ENCODE measurements at regions not wholly inside any gene's neighbourhood (a gene's known extent, or its start where the extent isn't known, plus 50 kb on each side); places are given as distances from the start of the nearest gene placed in this dataset.

DNA sequence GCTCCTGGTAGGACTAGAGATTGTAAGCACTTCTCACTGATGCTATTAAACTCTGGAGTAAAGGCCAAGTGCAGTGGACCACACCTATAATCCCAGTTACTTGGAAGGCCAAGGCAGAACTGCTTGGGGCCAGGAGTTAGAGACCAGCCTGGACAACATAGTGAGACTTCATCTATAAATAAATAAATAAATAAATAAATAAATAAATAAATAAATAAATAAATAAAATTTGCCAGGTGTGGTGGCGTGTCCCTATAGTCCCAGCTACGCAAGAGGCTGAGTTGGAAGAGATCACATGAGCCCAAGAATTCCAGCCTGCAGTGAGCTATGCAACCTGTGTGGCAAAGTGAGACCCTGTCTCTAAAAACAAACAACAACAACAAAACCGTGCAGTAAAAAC lies 1475.7 kb downstream of the REEP3 start:
- ATAC-seq (no peak), DNase-seq (no peak)
- H3K27ac ChIP-seq, result no peak overlapping the region
- intact Hi-C loops (cut with DNase I), result no loop called here
- no peaks in the 10 kb centered on the region for H3K9me3 ChIP-seq
- 86 to 95% methylated on average over 3 of the region's 3 CpGs for WGBS, 2 donors
- no peaks in the 10 kb centered on the region for H3K27me3 ChIP-seq
- H3K4me1 ChIP-seq, result no peaks in the 10 kb centered on the region
- no peak overlapping the region for H3K4me3 ChIP-seq
- TF ChIP-seq, protein P1, sequence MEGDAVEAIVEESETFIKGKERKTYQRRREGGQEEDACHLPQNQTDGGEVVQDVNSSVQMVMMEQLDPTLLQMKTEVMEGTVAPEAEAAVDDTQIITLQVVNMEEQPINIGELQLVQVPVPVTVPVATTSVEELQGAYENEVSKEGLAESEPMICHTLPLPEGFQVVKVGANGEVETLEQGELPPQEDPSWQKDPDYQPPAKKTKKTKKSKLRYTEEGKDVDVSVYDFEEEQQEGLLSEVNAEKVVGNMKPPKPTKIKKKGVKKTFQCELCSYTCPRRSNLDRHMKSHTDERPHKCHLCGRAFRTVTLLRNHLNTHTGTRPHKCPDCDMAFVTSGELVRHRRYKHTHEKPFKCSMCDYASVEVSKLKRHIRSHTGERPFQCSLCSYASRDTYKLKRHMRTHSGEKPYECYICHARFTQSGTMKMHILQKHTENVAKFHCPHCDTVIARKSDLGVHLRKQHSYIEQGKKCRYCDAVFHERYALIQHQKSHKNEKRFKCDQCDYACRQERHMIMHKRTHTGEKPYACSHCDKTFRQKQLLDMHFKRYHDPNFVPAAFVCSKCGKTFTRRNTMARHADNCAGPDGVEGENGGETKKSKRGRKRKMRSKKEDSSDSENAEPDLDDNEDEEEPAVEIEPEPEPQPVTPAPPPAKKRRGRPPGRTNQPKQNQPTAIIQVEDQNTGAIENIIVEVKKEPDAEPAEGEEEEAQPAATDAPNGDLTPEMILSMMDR (IDR thresholded peaks at IDR 0.05), result no peak
- TF ChIP-seq POLR2A (IDR thresholded peaks at IDR 0.05), result no peak
- no peaks in the 10 kb centered on the region for H3K36me3 ChIP-seq (replicated peaks in 1 of 2; ENCODE audit: insufficient read depth in 1 of 2, low read depth in 2 of 2)

DNA sequence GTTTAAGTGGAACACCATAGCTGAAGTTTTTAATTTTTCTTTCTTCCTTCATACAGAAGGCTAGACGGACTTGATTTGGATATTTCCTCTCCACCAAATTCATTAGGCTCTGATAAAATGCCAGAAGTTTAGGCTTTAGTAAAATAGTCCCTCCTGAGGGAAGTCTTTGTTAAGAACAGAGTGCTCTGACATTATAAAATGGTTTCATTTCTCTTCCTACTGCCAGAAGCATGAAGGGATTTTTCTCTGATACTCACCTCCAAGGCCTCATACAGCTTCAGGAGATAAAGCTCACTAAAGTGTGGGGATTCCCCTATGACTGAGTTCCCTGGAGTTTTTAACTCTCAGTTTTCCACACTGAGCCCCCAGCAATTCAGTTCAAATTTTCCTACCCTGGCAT lies 1489.6 kb downstream of the REEP3 start:
- Histone ChIP-seq H3K4me3 (no peak overlapping the region), H3K9me3 (no peaks in the 10 kb centered on the region), H3K27me3 (no peaks in the 10 kb centered on the region), H3K36me3 (replicated peaks in 1 of 2; ENCODE audit: insufficient read depth in 1 of 2, low read depth in 2 of 2) (no peaks in the 10 kb centered on the region), H3K27ac (no peak overlapping the region), H3K4me1 (no peaks in the 10 kb centered on the region)
- DNase-seq (no peak), ATAC-seq (no peak)
- TF ChIP-seq POLR2A (IDR thresholded peaks at IDR 0.05), result no peak
- TF ChIP-seq, protein P1 (IDR thresholded peaks at IDR 0.05), result no peak
- 33 to 54% methylated on average over 1 of the region's 1 CpG for WGBS, 2 donors
- intact Hi-C loops (cut with DNase I), result no loop called here

DNA sequence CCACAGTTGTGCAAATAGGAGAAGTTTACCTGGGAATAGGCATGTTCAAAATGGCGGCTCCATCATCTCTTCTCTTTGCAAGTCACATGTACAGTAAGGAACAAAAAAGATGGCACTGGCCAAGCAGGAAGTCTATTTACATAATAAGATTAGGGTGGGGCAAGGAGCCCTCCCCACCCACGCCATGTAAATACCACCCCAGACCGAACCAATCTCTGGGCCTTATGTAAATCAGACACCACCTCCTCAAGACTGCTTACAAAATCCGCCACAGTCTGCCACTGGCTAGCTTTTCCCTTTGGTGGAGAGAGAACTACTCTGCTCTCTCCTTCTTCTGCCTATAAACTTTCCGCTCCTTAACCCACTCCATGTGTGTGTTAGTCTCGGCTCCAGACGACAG lies 1496.3 kb downstream of the REEP3 start:
- ATAC-seq, result no peak
- Histone ChIP-seq H3K4me1 (no peaks in the 10 kb centered on the region), H3K27me3 (no peaks in the 10 kb centered on the region), H3K4me3 (no peak overlapping the region), H3K36me3 (replicated peaks in 1 of 2; ENCODE audit: insufficient read depth in 1 of 2, low read depth in 2 of 2) (no peaks in the 10 kb centered on the region), H3K9me3 (no peaks in the 10 kb centered on the region), H3K27ac (no peak overlapping the region)
- no peak for DNase-seq
- TF ChIP-seq, protein P1 (IDR thresholded peaks at IDR 0.05), result no peak
- TF ChIP-seq POLR2A (IDR thresholded peaks at IDR 0.05), result no peak
- 89 to 91% methylated on average over 7 of the region's 7 CpGs for WGBS, 2 donors
- intact Hi-C loops (cut with DNase I), result no loop called here

DNA sequence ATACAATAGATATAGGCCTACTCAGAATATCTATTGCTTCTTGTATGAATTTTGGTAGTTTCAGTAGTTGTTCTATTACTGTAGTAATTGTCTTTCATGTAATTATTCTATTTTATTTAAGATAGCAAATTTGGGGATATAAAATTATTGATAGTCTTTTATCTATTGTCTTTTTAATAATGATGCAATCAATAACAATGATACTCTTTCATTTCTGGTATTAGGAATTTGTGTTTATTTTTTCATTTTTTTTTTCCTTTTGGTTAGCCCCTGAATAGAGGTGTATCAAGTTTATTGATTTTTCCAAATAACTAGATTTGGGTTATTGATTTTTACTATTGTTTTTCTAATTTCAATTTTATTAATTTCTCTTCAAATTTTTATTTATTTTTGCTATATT lies 1503.7 kb downstream of the REEP3 start:
- H3K27me3 ChIP-seq, result no peaks in the 10 kb centered on the region
- intact Hi-C loops (cut with DNase I), result no loop called here
- no peaks in the 10 kb centered on the region for H3K36me3 ChIP-seq (replicated peaks in 1 of 2; ENCODE audit: insufficient read depth in 1 of 2, low read depth in 2 of 2)
- no peaks in the 10 kb centered on the region for H3K4me1 ChIP-seq
- no peak for DNase-seq
- ATAC-seq, result no peak
- no peak overlapping the region for H3K27ac ChIP-seq
- no peak for TF ChIP-seq POLR2A (IDR thresholded peaks at IDR 0.05)
- TF ChIP-seq, protein P1 (IDR thresholded peaks at IDR 0.05), result no peak
- no peak overlapping the region for H3K4me3 ChIP-seq
- no peaks in the 10 kb centered on the region for H3K9me3 ChIP-seq

DNA sequence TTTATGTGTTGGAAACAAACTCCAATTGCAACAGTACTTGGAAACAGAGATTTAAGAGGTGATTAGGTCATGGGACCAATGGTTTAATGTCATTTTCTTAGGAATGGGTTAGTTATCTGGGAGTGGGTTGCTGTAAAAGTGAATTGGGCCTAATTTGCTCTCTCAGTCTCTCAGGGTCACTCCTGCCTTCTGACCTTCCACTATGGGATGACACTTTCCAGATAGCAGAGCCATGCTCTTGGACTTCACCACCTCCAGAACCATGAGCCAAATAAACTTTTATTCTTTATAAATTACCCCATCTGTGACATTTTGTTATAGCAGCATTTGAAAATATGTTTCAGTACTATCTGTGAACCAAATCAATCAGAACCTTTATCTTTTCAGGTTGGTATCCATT lies 1509.1 kb downstream of the REEP3 start:
- Histone ChIP-seq H3K4me1 (peaks cover 14% of the 10 kb centered on the region), H3K27ac (no peak overlapping the region), H3K9me3 (peaks cover 0 to 12% (median 0%) of the 10 kb centered on the region in 3 donors), H3K27me3 (no peaks in the 10 kb centered on the region), H3K36me3 (replicated peaks in 1 of 2; ENCODE audit: insufficient read depth in 1 of 2, low read depth in 2 of 2) (no peaks in the 10 kb centered on the region), H3K4me3 (no peak overlapping the region)
- ATAC-seq (no peak), DNase-seq (no peak)
- TF ChIP-seq, protein P1 (IDR thresholded peaks at IDR 0.05), result no peak
- no peak for TF ChIP-seq POLR2A (IDR thresholded peaks at IDR 0.05)
- intact Hi-C loops (cut with DNase I), result no loop called here

Data from body of pancreas (tissue), 4 donors.